ENCODE measurements at regions not wholly inside any gene's neighbourhood (a gene's known extent, or its start where the extent isn't known, plus 50 kb on each side); places are given as distances from the start of the nearest gene placed in this dataset.

GRCh38 chr4:177879851-177880250, 437.6 kb upstream of the AGA start:
- TF ChIP-seq CTCF (conservative IDR thresholded peaks at IDR 0.05; ENCODE audit: low read depth, low read length), result peak; percentile 37
- DNase-seq (ENCODE audit: low read depth), result no peak

GRCh38 chr4:177895136-177895535, 452.9 kb upstream of the AGA start:
- no peak overlapping the region for H3K4me3 ChIP-seq (ENCODE audit: low read depth, low read length)
- DNase-seq (ENCODE audit: low read depth), result peak; percentile 30
- TF ChIP-seq CTCF (conservative IDR thresholded peaks at IDR 0.05; ENCODE audit: low read depth, low read length), result peak; percentile 16

More at GRCh38 chr4:177879851-177880250, 437.6 kb upstream of the AGA start:
- no peak overlapping the region for H3K4me3 ChIP-seq (ENCODE audit: low read depth, low read length)

GRCh38 chr4:177901786-177902185, 459.5 kb upstream of the AGA start:
- H3K4me3 ChIP-seq (ENCODE audit: low read depth, low read length), result no peak overlapping the region
- no peak for TF ChIP-seq CTCF (conservative IDR thresholded peaks at IDR 0.05; ENCODE audit: low read depth, low read length)
- no peak for DNase-seq (ENCODE audit: low read depth)

GRCh38 chr4:177902386-177902785, 460.1 kb upstream of the AGA start:
- TF ChIP-seq CTCF (conservative IDR thresholded peaks at IDR 0.05; ENCODE audit: low read depth, low read length), result no peak
- no peak overlapping the region for H3K4me3 ChIP-seq (ENCODE audit: low read depth, low read length)
- no peak for DNase-seq (ENCODE audit: low read depth)

GRCh38 chr4:177907736-177908424, 465.6 kb upstream of the AGA start:
- TF ChIP-seq CTCF (conservative IDR thresholded peaks at IDR 0.05; ENCODE audit: low read depth, low read length), result no peak
- no peak for DNase-seq (ENCODE audit: low read depth)

GRCh38 chr4:177921715-177922114, 479.5 kb upstream of the AGA start:
- TF ChIP-seq CTCF (conservative IDR thresholded peaks at IDR 0.05; ENCODE audit: low read depth, low read length), result no peak
- DNase-seq (ENCODE audit: low read depth), result no peak
- H3K4me3 ChIP-seq (ENCODE audit: low read depth, low read length), result no peak overlapping the region

More at GRCh38 chr4:177907736-177908424, 465.6 kb upstream of the AGA start:
- no peak overlapping the region for H3K4me3 ChIP-seq (ENCODE audit: low read depth, low read length)

GRCh38 chr4:177923888-177924287, 481.7 kb upstream of the AGA start:
- DNase-seq (ENCODE audit: low read depth), result no peak
- no peak for TF ChIP-seq CTCF (conservative IDR thresholded peaks at IDR 0.05; ENCODE audit: low read depth, low read length)
- H3K4me3 ChIP-seq (ENCODE audit: low read depth, low read length), result no peak overlapping the region

Data from epithelial cell of proximal tubule (primary cell).